ENCODE measurements at regions not wholly inside any gene's neighbourhood (a gene's known extent, or its start where the extent isn't known, plus 50 kb on each side); places are given as distances from the start of the nearest gene placed in this dataset.

DNA sequence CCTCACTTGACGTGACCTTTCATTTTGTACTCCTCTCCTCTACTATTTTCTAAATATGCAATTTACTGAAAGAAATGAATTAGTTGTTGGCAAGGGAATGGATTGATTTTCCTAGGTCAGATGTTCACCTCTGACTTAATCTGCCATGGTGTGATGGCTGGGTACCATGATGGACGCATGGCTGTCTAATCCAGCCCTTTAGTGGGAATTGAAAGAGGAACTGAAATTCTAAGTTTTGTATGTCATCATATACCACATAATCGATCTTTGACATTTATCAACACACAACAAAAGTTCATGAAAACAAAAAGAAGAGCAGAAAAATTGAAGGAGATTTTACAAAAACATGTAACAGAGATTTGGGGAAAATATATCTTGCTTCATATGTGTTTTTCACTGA lies 331.3 kb upstream of the SNX7 start:
- H3K27me3 ChIP-seq (replicated peaks in 1 of 2; ENCODE audit: control insufficient read depth in 2 of 2, insufficient read depth in 2 of 2, low read length in 1 of 2), result no peaks in the 10 kb centered on the region; a peak in 1 of 4 replicates
- no peaks in the 10 kb centered on the region for H3K9me3 ChIP-seq (replicated peaks; ENCODE audit: control insufficient read depth, insufficient read depth, low read length)
- FAIRE-seq, result no peak
- intact Hi-C loops (cut with micrococcal nuclease; ENCODE audit: unreplicated experiment) (no loop called here), in situ Hi-C loops (cut with MboI) (no loop called here)
- SMC1A ChIA-PET (ENCODE audit: uncharacterized antibody, unreplicated experiment), result no interaction called here
- no peaks in the 10 kb centered on the region for H3K79me2 ChIP-seq (ENCODE audit: control insufficient read depth, insufficient read depth, low read length)
- BruUV-seq (replicated peaks), result no TSS peak
- no peak for ATAC-seq
- no peaks in the 10 kb centered on the region for H3K36me3 ChIP-seq (ENCODE audit: control insufficient read depth in 2 of 2, insufficient read depth in 2 of 2, low read length in 1 of 2)
- H3K4me1 ChIP-seq (ENCODE audit: control insufficient read depth, insufficient read depth, low read length), result no peaks in the 10 kb centered on the region
- H2AFZ ChIP-seq (ENCODE audit: control insufficient read depth, low read depth, low read length), result no peak overlapping the region
- no peaks in the 10 kb centered on the region for H4K20me1 ChIP-seq (ENCODE audit: control insufficient read depth, insufficient read depth)
- POLR2A ChIA-PET, result no interaction called here
- DNase-seq (ENCODE audit: low read depth, low spot score), result no peak
- no peak overlapping the region for H3K4me3 ChIP-seq
- WGBS (ENCODE audit: insufficient coverage, insufficient replicate concordance, low lambda C conversion rate, missing lambda C conversion rate), result 9% methylated on average over 3 of the region's 3 CpGs
- TF ChIP-seq JUND (IDR thresholded peaks at IDR 0.05; ENCODE audit: low read depth, low read length), result no peak
- TF ChIP-seq SPI1 (IDR thresholded peaks at IDR 0.05; ENCODE audit: borderline replicate concordance, insufficient read depth, low read depth, low read length), result peak; percentile 58
- H3K27ac ChIP-seq (ENCODE audit: control insufficient read depth, insufficient read depth), result no peak overlapping the region
- no peak overlapping the region for H3K4me2 ChIP-seq (ENCODE audit: control insufficient read depth, insufficient read depth)
- CTCF ChIA-PET, result no interaction called here
- RAD21 ChIA-PET (ENCODE audit: unreplicated experiment), result no interaction called here
- no peak overlapping the region for H3K9ac ChIP-seq (ENCODE audit: control insufficient read depth, insufficient read depth, low read length)

GRCh38 chr1:98328855-98329254 lies 332.7 kb upstream of the SNX7 start:
- Histone ChIP-seq H3K4me3 (no peak overlapping the region), H4K20me1 (ENCODE audit: control insufficient read depth, insufficient read depth) (no peaks in the 10 kb centered on the region), H3K4me1 (ENCODE audit: control insufficient read depth, insufficient read depth, low read length) (no peaks in the 10 kb centered on the region), H3K9ac (ENCODE audit: control insufficient read depth, insufficient read depth, low read length) (no peak overlapping the region), H3K27me3 (replicated peaks in 1 of 2; ENCODE audit: control insufficient read depth in 2 of 2, insufficient read depth in 2 of 2, low read length in 1 of 2) (no peaks in the 10 kb centered on the region; a peak in 1 of 4 replicates), H3K9me3 (replicated peaks; ENCODE audit: control insufficient read depth, insufficient read depth, low read length) (no peaks in the 10 kb centered on the region), H3K79me2 (ENCODE audit: control insufficient read depth, insufficient read depth, low read length) (no peaks in the 10 kb centered on the region), H3K36me3 (ENCODE audit: control insufficient read depth in 2 of 2, insufficient read depth in 2 of 2, low read length in 1 of 2) (no peaks in the 10 kb centered on the region), H3K4me2 (ENCODE audit: control insufficient read depth, insufficient read depth) (no peak overlapping the region), H2AFZ (ENCODE audit: control insufficient read depth, low read depth, low read length) (no peak overlapping the region), H3K27ac (ENCODE audit: control insufficient read depth, insufficient read depth) (no peak overlapping the region)
- no TSS peak for BruUV-seq (replicated peaks)
- FAIRE-seq, result no peak
- ChIA-PET RAD21 (ENCODE audit: unreplicated experiment) (no interaction called here), POLR2A (interaction anchor here (0.5 kb wide), 1 partner anchor 212 kb away, joined by 3 read pairs; no protein-coding TSS in a partner anchor), CTCF (no interaction called here), SMC1A (ENCODE audit: uncharacterized antibody, unreplicated experiment) (no interaction called here)
- no peak for TF ChIP-seq HDAC6 (IDR thresholded peaks at IDR 0.05; ENCODE audit: unreplicated experiment)
- no peak for TF ChIP-seq GATAD2B (conservative IDR thresholded peaks at IDR 0.05; ENCODE audit: low read depth)
- no peak for TF ChIP-seq NFYA (IDR thresholded peaks at IDR 0.05; ENCODE audit: borderline replicate concordance, low read depth, low read length)
- TF ChIP-seq RCOR1 (conservative IDR thresholded peaks at IDR 0.05; ENCODE audit: low read depth, low read length), result no peak
- no peak for TF ChIP-seq MYC (IDR thresholded peaks at IDR 0.05; ENCODE audit: insufficient read depth, insufficient read length, insufficient replicate concordance, low read length, severe bottlenecking)
- no peak for TF ChIP-seq ZBTB4 (CRISPR knock-in tag; IDR thresholded peaks at IDR 0.05)
- intact Hi-C loops (cut with micrococcal nuclease; ENCODE audit: unreplicated experiment) (no loop called here), in situ Hi-C loops (cut with MboI) (no loop called here)
- no peak for DNase-seq (ENCODE audit: low read depth, low spot score)
- no peak for ATAC-seq

Measured in GM12878 (cell line).